ENCODE measurements at regions not wholly inside any gene's neighbourhood (a gene's known extent, or its start where the extent isn't known, plus 50 kb on each side); places are given as distances from the start of the nearest gene placed in this dataset.

GRCh38 chr2:38149531-38149930, 73.6 kb upstream of the CYP1B1 start:
- TF ChIP-seq POLR2A (IDR thresholded peaks at IDR 0.05; ENCODE audit: low read length) (no peak), GATA1 (IDR thresholded peaks at IDR 0.05; ENCODE audit: low read depth, low read length) (no peak)

Data from erythroblast (primary cell).